ENCODE measurements at regions not wholly inside any gene's neighbourhood (a gene's known extent, or its start where the extent isn't known, plus 50 kb on each side); places are given as distances from the start of the nearest gene placed in this dataset.

- TF ChIP-seq CTCF (IDR thresholded peaks at IDR 0.05; ENCODE audit: low read length): no peak
- TF ChIP-seq EZH2 (optimal IDR thresholded peaks at IDR 0.05; ENCODE audit: low read depth, low read length): no peak
Measured at GRCh38 chr2:104668631-104669030, 185.3 kb upstream of the POU3F3 start.

Measured in MM.1S (cell line).